HUES64 (cell line): ENCODE measurements at regions not wholly inside any gene's neighbourhood (a gene's known extent, or its start where the extent isn't known, plus 50 kb on each side); places are given as distances from the start of the nearest gene placed in this dataset.
"Not testable (repeated sequence)": the region's sequence is repeated elsewhere in the genome, so short reads cannot be mapped to it uniquely, and the experiment has no call there.

Source experiments
- H3K27ac ChIP-seq: 2 replicates; pipeline ENCODE4 v1.7.0; 2013; ENCODE audit warnings: low read depth, low read length, inconsistent platforms
- H3K27me3 ChIP-seq: 2 replicates; pipeline ENCODE4 v1.6.1; 2013; ENCODE audit warnings: mild to moderate bottlenecking, low read length; ENCODE audit not compliant: insufficient read depth
- H3K36me3 ChIP-seq: 2 replicates; pipeline ENCODE4 v1.6.1; 2013; ENCODE audit warnings: mild to moderate bottlenecking, low read length; ENCODE audit not compliant: insufficient read depth
- H3K4me1 ChIP-seq: 2 replicates; pipeline ENCODE4 v1.6.1; 2013; ENCODE audit warnings: mild to moderate bottlenecking, low read length, moderate library complexity; ENCODE audit not compliant: insufficient read depth
- H3K4me3 ChIP-seq: 2 replicates; pipeline ENCODE4 v1.5.1; 2013; ENCODE audit warnings: mild to moderate bottlenecking, low read length, moderate library complexity
- H3K9ac ChIP-seq: 2 replicates; pipeline ENCODE4 v1.6.1; 2013; ENCODE audit warnings: mild to moderate bottlenecking, low read depth, low read length
- H3K9me3 ChIP-seq: 2 replicates; pipeline ENCODE4 v1.6.1; 2013; ENCODE audit warnings: low read depth, low read length; ENCODE audit not compliant: insufficient read depth
- WGBS: fragments of 150-250, 120-280 bp; methylation state at CpG from one replicate; pipeline ENCODE4 v1.1.7; 2013; ENCODE audit warnings: missing lambda C conversion rate; 5-methylcytosine and 5-hydroxymethylcytosine counted together

- H3K4me1 ChIP-seq = no peaks in the 10 kb centered on the region; the same call in 1 of the 2 replicates
- H3K4me3 ChIP-seq = no peak overlapping the region
- no peaks in the 10 kb centered on the region for H3K9me3 ChIP-seq
- no peak overlapping the region for H3K9ac ChIP-seq
- no peaks in the 10 kb centered on the region for H3K36me3 ChIP-seq
- no peak overlapping the region for H3K27ac ChIP-seq
- no CpG with 5 or more reads among the region's 1 CpG for WGBS
- no peaks in the 10 kb centered on the region for H3K27me3 ChIP-seq
Measured at GRCh38 chr2:207353836-207354235, 175.9 kb upstream of the CREB1 start.

- no peak overlapping the region for H3K27ac ChIP-seq
- H3K36me3 ChIP-seq = no peaks in the 10 kb centered on the region
- H3K27me3 ChIP-seq = no peaks in the 10 kb centered on the region
- no peak overlapping the region for H3K4me3 ChIP-seq
- no peak overlapping the region for H3K9ac ChIP-seq
- no peaks in the 10 kb centered on the region for H3K9me3 ChIP-seq
- no peaks in the 10 kb centered on the region; the same call in 1 of the 2 replicates for H3K4me1 ChIP-seq
- 88% methylated on average over 1 of the region's 1 CpG for WGBS
Measured at GRCh38 chr2:207354462-207354861, 175.3 kb upstream of the CREB1 start.

- Histone ChIP-seq H3K36me3 (no peaks in the 10 kb centered on the region), H3K9me3 (peaks cover 12% of the 10 kb centered on the region; the same call in 1 of the 2 replicates), H3K27ac (no peak overlapping the region), H3K4me3 (no peak overlapping the region), H3K9ac (no peak overlapping the region), H3K27me3 (no peaks in the 10 kb centered on the region), H3K4me1 (no peaks in the 10 kb centered on the region; the same call in 1 of the 2 replicates)
- 78% methylated on average over 1 of the region's 1 CpG for WGBS
Measured at GRCh38 chr2:207356567-207356966, 173.2 kb upstream of the CREB1 start.

GRCh38 chr2:207357216-207357615 is 172.5 kb upstream of the CREB1 start:
- H3K4me1 ChIP-seq = no peaks in the 10 kb centered on the region; the same call in 1 of the 2 replicates
- WGBS = 84% methylated on average over 2 of the region's 2 CpGs
- peaks cover 12% of the 10 kb centered on the region; the same call in 1 of the 2 replicates for H3K9me3 ChIP-seq
- H3K36me3 ChIP-seq = no peaks in the 10 kb centered on the region
- no peaks in the 10 kb centered on the region for H3K27me3 ChIP-seq
- H3K27ac ChIP-seq = no peak overlapping the region
- H3K4me3 ChIP-seq = no peak overlapping the region
- no peak overlapping the region for H3K9ac ChIP-seq

- no peak overlapping the region for H3K4me3 ChIP-seq
- no peaks in the 10 kb centered on the region for H3K36me3 ChIP-seq
- peaks cover 12% of the 10 kb centered on the region; the same call in 1 of the 2 replicates for H3K9me3 ChIP-seq
- no peak overlapping the region for H3K27ac ChIP-seq
- H3K9ac ChIP-seq = no peak overlapping the region
- WGBS = 82% methylated on average over 2 of the region's 2 CpGs
- H3K4me1 ChIP-seq = 0 out of 2 replicates have a peak, but pooled peaks cover 7% of the 10 kb centered on the region
- no peaks in the 10 kb centered on the region for H3K27me3 ChIP-seq
Measured at GRCh38 chr2:207362716-207363115, 167.0 kb upstream of the CREB1 start.

GRCh38 chr2:207363761-207364290 is 165.9 kb upstream of the CREB1 start:
- Histone ChIP-seq H3K4me1 (0 out of 2 replicates have a peak, but pooled peaks cover 7% of the 10 kb centered on the region), H3K27ac (no peak overlapping the region), H3K36me3 (no peaks in the 10 kb centered on the region), H3K27me3 (no peaks in the 10 kb centered on the region), H3K9ac (no peak overlapping the region), H3K9me3 (peaks cover 12% of the 10 kb centered on the region; the same call in 1 of the 2 replicates), H3K4me3 (no peak overlapping the region)
- 88% methylated on average over 1 of the region's 1 CpG for WGBS

GRCh38 chr2:207370646-207371045 is 159.1 kb upstream of the CREB1 start:
- H3K27me3 ChIP-seq = no peaks in the 10 kb centered on the region
- WGBS = 82% methylated on average over 1 of the region's 1 CpG
- no peak overlapping the region for H3K9ac ChIP-seq
- no peak overlapping the region for H3K4me3 ChIP-seq
- H3K9me3 ChIP-seq = no peaks in the 10 kb centered on the region
- H3K27ac ChIP-seq = no peak overlapping the region
- peaks cover 14% of the 10 kb centered on the region for H3K4me1 ChIP-seq
- H3K36me3 ChIP-seq = no peaks in the 10 kb centered on the region

- Histone ChIP-seq H3K9me3 (no peaks in the 10 kb centered on the region), H3K4me1 (peaks cover 10% of the 10 kb centered on the region), H3K36me3 (no peaks in the 10 kb centered on the region), H3K27ac (no peak overlapping the region), H3K4me3 (no peak overlapping the region), H3K9ac (no peak overlapping the region), H3K27me3 (no peaks in the 10 kb centered on the region)
Measured at GRCh38 chr2:207371877-207372276, 157.9 kb upstream of the CREB1 start.

- Histone ChIP-seq H3K9ac (no peak overlapping the region), H3K27ac (no peak overlapping the region), H3K36me3 (no peaks in the 10 kb centered on the region), H3K27me3 (no peaks in the 10 kb centered on the region), H3K4me1 (peaks cover 10% of the 10 kb centered on the region), H3K4me3 (no peak overlapping the region), H3K9me3 (no peaks in the 10 kb centered on the region)
- WGBS = no CpG with 5 or more reads among the region's 1 CpG
Measured at GRCh38 chr2:207372483-207372882, 157.3 kb upstream of the CREB1 start.

- 97% methylated on average over 1 of the region's 1 CpG for WGBS
- Histone ChIP-seq H3K27me3 (no peaks in the 10 kb centered on the region), H3K27ac (no peak overlapping the region), H3K4me3 (no peak overlapping the region), H3K9me3 (no peaks in the 10 kb centered on the region), H3K9ac (no peak overlapping the region), H3K4me1 (0 out of 2 replicates have a peak, but pooled peaks cover 2% of the 10 kb centered on the region), H3K36me3 (no peaks in the 10 kb centered on the region)
Measured at GRCh38 chr2:207375207-207375875, 154.4 kb upstream of the CREB1 start.

- 94% methylated on average over 2 of the region's 2 CpGs for WGBS
- H3K9me3 ChIP-seq, H3K27ac ChIP-seq: not testable (repeated sequence)
Measured at GRCh38 chr2:207378620-207379019, 151.1 kb upstream of the CREB1 start.

More at GRCh38 chr2:207378620-207379019, 151.1 kb upstream of the CREB1 start:
- H3K27me3 ChIP-seq, H3K4me1 ChIP-seq, H3K4me3 ChIP-seq, H3K9ac ChIP-seq, H3K36me3 ChIP-seq: not testable (repeated sequence)
